Prostate gland (tissue), 2 donors: ENCODE measurements at regions not wholly inside any gene's neighbourhood (a gene's known extent, or its start where the extent isn't known, plus 50 kb on each side); places are given as distances from the start of the nearest gene placed in this dataset.
"Not testable (repeated sequence)": the region's sequence is repeated elsewhere in the genome, so short reads cannot be mapped to it uniquely, and the experiment has no call there.

ENCODE experiments used
- DNase-seq: peaks from one replicate; pipeline ENCODE4 v3.0.0-alpha.2; 2019; ENCODE audit warnings: low spot score
- H3K27ac ChIP-seq, 2 donors: fragments of 200-600 bp; sonication (generic); 2 replicates each; pipeline ENCODE4 v1.5.1; 2017 to 2019
- H3K27me3 ChIP-seq: fragments of 200-600 bp; sonication (generic); replicated peaks from 2 replicates; pipeline ENCODE4 v1.5.1; 2019; ENCODE audit not compliant: insufficient read depth
- H3K36me3 ChIP-seq, 2 donors: fragments of 200-600 bp; sonication (generic); 1 replicate in 1 of 2; 2 replicates in 1 of 2; pipeline versions ENCODE4 v1.5.1 to v1.8.1; 2017 to 2019
- H3K4me1 ChIP-seq: fragments of 200-600 bp; sonication (generic); replicated peaks from 2 replicates; pipeline ENCODE4 v1.5.1; 2019
- H3K4me3 ChIP-seq, 2 donors: fragments of 200-600 bp; sonication (generic); 2 replicates each; pipeline ENCODE4 v1.5.1; 2017 to 2019
- H3K9me3 ChIP-seq: fragments of 200-600 bp; sonication (generic); 2 replicates; pipeline ENCODE4 v1.5.1; 2017
- CTCF ChIP-seq, 4 experiments: fragments of 200-600 bp in 2 of 4; fragments of 450-650 bp in 2 of 4; sonication (generic) in 2 of 4; IDR thresholded peaks; 1 replicate in 3 of 4; 2 replicates in 1 of 4; pipeline ENCODE4 v1.5.1; 2016 to 2019; ENCODE audit warnings: antibody characterized with exemption in 4 of 4, mild to moderate bottlenecking in 2 of 4, moderate library complexity in 2 of 4
- POLR2A ChIP-seq: fragments of 450-650 bp; IDR thresholded peaks from one replicate; pipeline ENCODE4 v1.6.1; 2016; ENCODE audit warnings: antibody characterized with exemption, mild to moderate bottlenecking
- POLR2AphosphoS5 ChIP-seq: sonication (generic); formaldehyde crosslinking; IDR thresholded peaks from one replicate; pipeline ENCODE4 v1.6.1; 2017; ENCODE audit warnings: antibody characterized with exemption
- WGBS: methylation state at CpG from one replicate; pipeline ENCODE4 v1.1.5; 2018; 5-methylcytosine and 5-hydroxymethylcytosine counted together
- intact Hi-C: fragments of 100-400 bp; cut with DNase I; formaldehyde crosslinking; loops from one replicate; pipeline ENCODE4 v1.14.2; 2022

- no peaks in the 10 kb centered on the region for H3K9me3 ChIP-seq
- no peaks in the 10 kb centered on the region for H3K4me1 ChIP-seq
- intact Hi-C loops = no loop called here
- H3K36me3 ChIP-seq = no peaks in the 10 kb centered on the region
- H3K4me3 ChIP-seq = no peak overlapping the region
- TF ChIP-seq POLR2A = no peak
- DNase-seq = no peak
- no peaks in the 10 kb centered on the region for H3K27me3 ChIP-seq
- WGBS = 36% methylated on average over 3 of the region's 3 CpGs
- H3K27ac ChIP-seq = no peak overlapping the region
Measured at GRCh38 chr4:159416996-159417395, 314.1 kb downstream of the RAPGEF2 start.

- 83% methylated on average over 17 of the region's 25 CpGs for WGBS
- no peaks in the 10 kb centered on the region for H3K9me3 ChIP-seq
- no peak overlapping the region for H3K4me3 ChIP-seq
- intact Hi-C loops = no loop called here
- H3K36me3 ChIP-seq = no peaks in the 10 kb centered on the region
- no peaks in the 10 kb centered on the region for H3K27me3 ChIP-seq
- DNase-seq = no peak
- no peak overlapping the region for H3K27ac ChIP-seq
- TF ChIP-seq POLR2A = no peak
- no peak for TF ChIP-seq POLR2AphosphoS5
- TF ChIP-seq CTCF (IDR thresholded peaks at IDR 0.05) = no peak
- no peaks in the 10 kb centered on the region for H3K4me1 ChIP-seq
Measured at GRCh38 chr4:159420162-159421057, 317.5 kb downstream of the RAPGEF2 start.

- H3K4me3 ChIP-seq, H3K36me3 ChIP-seq, H3K27ac ChIP-seq, H3K9me3 ChIP-seq, intact Hi-C loops, H3K27me3 ChIP-seq, DNase-seq, H3K4me1 ChIP-seq: not testable (repeated sequence)
- WGBS = 93% methylated on average over 5 of the region's 5 CpGs
Measured at GRCh38 chr4:159421058-159421419, 318.2 kb downstream of the RAPGEF2 start.

- no peaks in the 10 kb centered on the region for H3K4me1 ChIP-seq
- H3K27ac ChIP-seq = peak overlapping the region in 1 of 2 donors; percentile 38
- 53% methylated on average over 8 of the region's 8 CpGs for WGBS
- H3K36me3 ChIP-seq = no peaks in the 10 kb centered on the region
- no peaks in the 10 kb centered on the region for H3K9me3 ChIP-seq
- no peak for TF ChIP-seq CTCF (IDR thresholded peaks at IDR 0.05)
- no peak for TF ChIP-seq POLR2AphosphoS5
- no peak for TF ChIP-seq POLR2A
- intact Hi-C loops = no loop called here
- H3K4me3 ChIP-seq = no peak overlapping the region
- DNase-seq = no peak
- H3K27me3 ChIP-seq = no peaks in the 10 kb centered on the region
Measured at GRCh38 chr4:159422019-159422418, 319.1 kb downstream of the RAPGEF2 start.

- DNase-seq = no peak
- WGBS = 95% methylated on average over 1 of the region's 1 CpG
- TF ChIP-seq POLR2A = no peak
- no peaks in the 10 kb centered on the region for H3K27me3 ChIP-seq
- no peaks in the 10 kb centered on the region for H3K36me3 ChIP-seq
- intact Hi-C loops = no loop called here
- H3K9me3 ChIP-seq = no peaks in the 10 kb centered on the region
- H3K4me3 ChIP-seq = no peak overlapping the region
- peak overlapping the region in 1 of 2 donors; percentile 38 for H3K27ac ChIP-seq
- H3K4me1 ChIP-seq = no peaks in the 10 kb centered on the region
Measured at GRCh38 chr4:159422626-159423025, 319.7 kb downstream of the RAPGEF2 start.

- Histone ChIP-seq H3K4me1 (no peaks in the 10 kb centered on the region), H3K27ac (no peak overlapping the region), H3K36me3 (no peaks in the 10 kb centered on the region), H3K27me3 (no peaks in the 10 kb centered on the region), H3K4me3 (no peak overlapping the region), H3K9me3 (no peaks in the 10 kb centered on the region)
- intact Hi-C loops = no loop called here
- no peak for TF ChIP-seq POLR2A
- no peak for TF ChIP-seq CTCF (IDR thresholded peaks at IDR 0.05)
- TF ChIP-seq POLR2AphosphoS5 = no peak
- no peak for DNase-seq
- WGBS = 64% methylated on average over 4 of the region's 4 CpGs
Measured at GRCh38 chr4:159425737-159426305, 322.9 kb downstream of the RAPGEF2 start.
